ENCODE measurements at regions not wholly inside any gene's neighbourhood (a gene's known extent, or its start where the extent isn't known, plus 50 kb on each side); places are given as distances from the start of the nearest gene placed in this dataset.

DNA sequence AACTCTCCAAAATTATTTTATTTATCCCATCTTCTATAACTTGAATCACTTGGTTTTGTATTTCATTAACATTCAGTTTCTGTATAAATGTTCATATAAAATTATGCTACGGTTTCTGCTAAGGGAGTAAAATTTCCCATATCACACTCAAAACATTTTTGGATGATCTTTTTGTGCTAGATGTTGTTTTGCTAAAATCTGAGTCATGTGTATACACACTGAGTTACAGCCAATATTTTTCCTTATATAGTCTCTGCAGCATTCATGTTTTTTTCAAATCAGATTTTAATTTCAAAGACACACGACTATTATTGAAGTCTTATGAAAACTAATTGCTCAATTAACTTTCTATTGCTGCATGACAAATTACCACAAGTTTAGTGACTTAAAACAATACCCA, 54.3 kb upstream of the SLC2A12 start:
- no CpG with 5 or more reads among the region's 2 CpGs for WGBS (ENCODE audit: extremely low coverage, insufficient coverage, low lambda C conversion rate)
- H3K79me2 ChIP-seq (ENCODE audit: control insufficient read depth, insufficient read depth, low read length), result no peaks in the 10 kb centered on the region
- no peak overlapping the region for H4K8ac ChIP-seq (ENCODE audit: low read depth, low read length)
- no peak overlapping the region for H3K56ac ChIP-seq (ENCODE audit: low read length)
- H3K4ac ChIP-seq (ENCODE audit: low read depth, low read length), result no peak overlapping the region
- no peak for DNase-seq
- no peak overlapping the region for H2AK5ac ChIP-seq (ENCODE audit: low read length)
- no peak overlapping the region for H3K23ac ChIP-seq (ENCODE audit: low read length)
- no peak overlapping the region for H2BK15ac ChIP-seq (replicated peaks; ENCODE audit: low read depth)
- H3K36me3 ChIP-seq (ENCODE audit: control insufficient read depth, insufficient read depth, low read length), result no peaks in the 10 kb centered on the region
- no peak overlapping the region for H4K5ac ChIP-seq (ENCODE audit: low read length)
- no peak overlapping the region for H3K4me2 ChIP-seq (ENCODE audit: low read length)
- H2BK5ac ChIP-seq (ENCODE audit: low read length), result no peak overlapping the region
- no peak overlapping the region for H2BK120ac ChIP-seq (ENCODE audit: low read depth, low read length)
- H3K27me3 ChIP-seq (ENCODE audit: insufficient read depth, low read length, poor library complexity), result no peaks in the 10 kb centered on the region
- H3K18ac ChIP-seq (ENCODE audit: low read length), result no peak overlapping the region
- no peak overlapping the region for H3K27ac ChIP-seq (ENCODE audit: low read depth, low read length)
- H3K79me1 ChIP-seq (ENCODE audit: low read length), result no peaks in the 10 kb centered on the region
- no peak overlapping the region for H3K4me3 ChIP-seq (ENCODE audit: low read length)
- no peaks in the 10 kb centered on the region for H3K4me1 ChIP-seq (ENCODE audit: control insufficient read depth, low read depth, low read length)
- H3K9ac ChIP-seq (ENCODE audit: low read length), result no peak overlapping the region

- Histone ChIP-seq H2BK15ac (replicated peaks; ENCODE audit: low read depth) (no peak overlapping the region), H3K36me3 (ENCODE audit: control insufficient read depth, insufficient read depth, low read length) (no peaks in the 10 kb centered on the region), H3K4ac (ENCODE audit: low read depth, low read length) (no peak overlapping the region), H3K18ac (ENCODE audit: low read length) (no peak overlapping the region), H2BK5ac (ENCODE audit: low read length) (no peak overlapping the region), H2AK5ac (ENCODE audit: low read length) (no peak overlapping the region), H3K4me2 (ENCODE audit: low read length) (no peak overlapping the region), H4K5ac (ENCODE audit: low read length) (no peak overlapping the region), H3K4me3 (ENCODE audit: low read length) (no peak overlapping the region), H4K8ac (ENCODE audit: low read depth, low read length) (no peak overlapping the region), H3K9ac (ENCODE audit: low read length) (no peak overlapping the region), H3K27me3 (ENCODE audit: insufficient read depth, low read length, poor library complexity) (no peaks in the 10 kb centered on the region), H3K79me2 (ENCODE audit: control insufficient read depth, insufficient read depth, low read length) (no peaks in the 10 kb centered on the region), H3K79me1 (ENCODE audit: low read length) (no peaks in the 10 kb centered on the region), H2BK120ac (ENCODE audit: low read depth, low read length) (no peak overlapping the region), H3K27ac (ENCODE audit: low read depth, low read length) (no peak overlapping the region), H3K23ac (ENCODE audit: low read length) (no peak overlapping the region), H3K56ac (ENCODE audit: low read length) (no peak overlapping the region), H3K4me1 (ENCODE audit: control insufficient read depth, low read depth, low read length) (no peaks in the 10 kb centered on the region)
- no CpG with 5 or more reads among the region's 1 CpG for WGBS (ENCODE audit: extremely low coverage, insufficient coverage, low lambda C conversion rate)
- no peak for DNase-seq
These were observed 53.5 kb upstream of the SLC2A12 start for GRCh38 chr6:134105940-134106339.

- H3K27ac ChIP-seq (ENCODE audit: low read depth, low read length), result no peak overlapping the region
- H2BK5ac ChIP-seq (ENCODE audit: low read length), result no peak overlapping the region
- H3K79me2 ChIP-seq (ENCODE audit: control insufficient read depth, insufficient read depth, low read length), result no peaks in the 10 kb centered on the region
- no peak overlapping the region for H3K4me2 ChIP-seq (ENCODE audit: low read length)
- no peaks in the 10 kb centered on the region for H3K36me3 ChIP-seq (ENCODE audit: control insufficient read depth, insufficient read depth, low read length)
- no peak overlapping the region for H2BK15ac ChIP-seq (replicated peaks; ENCODE audit: low read depth)
- no peaks in the 10 kb centered on the region for H3K79me1 ChIP-seq (ENCODE audit: low read length)
- no peak overlapping the region for H4K5ac ChIP-seq (ENCODE audit: low read length)
- H3K4me1 ChIP-seq (ENCODE audit: control insufficient read depth, low read depth, low read length), result no peaks in the 10 kb centered on the region
- no peak overlapping the region for H3K9ac ChIP-seq (ENCODE audit: low read length)
- no peak overlapping the region for H4K8ac ChIP-seq (ENCODE audit: low read depth, low read length)
- H2AK5ac ChIP-seq (ENCODE audit: low read length), result no peak overlapping the region
- WGBS (ENCODE audit: extremely low coverage, insufficient coverage, low lambda C conversion rate), result no CpG with 5 or more reads among the region's 4 CpGs
- H3K4me3 ChIP-seq (ENCODE audit: low read length), result no peak overlapping the region
- H3K18ac ChIP-seq (ENCODE audit: low read length), result no peak overlapping the region
- H3K23ac ChIP-seq (ENCODE audit: low read length), result no peak overlapping the region
- no peak for DNase-seq
- no peak overlapping the region for H3K56ac ChIP-seq (ENCODE audit: low read length)
- no peak overlapping the region for H3K4ac ChIP-seq (ENCODE audit: low read depth, low read length)
- no peak overlapping the region for H2BK120ac ChIP-seq (ENCODE audit: low read depth, low read length)
- H3K27me3 ChIP-seq (ENCODE audit: insufficient read depth, low read length, poor library complexity), result no peaks in the 10 kb centered on the region
These were observed 50.6 kb upstream of the SLC2A12 start for GRCh38 chr6:134103006-134103405.

Data from mesendoderm (in vitro differentiated cells).